LNCAP (cell line): ENCODE measurements at regions not wholly inside any gene's neighbourhood (a gene's known extent, or its start where the extent isn't known, plus 50 kb on each side); places are given as distances from the start of the nearest gene placed in this dataset.

Experiments used
- TF ChIP-seq, protein P1 (sequence below): fragments of 450-650 bp; IDR thresholded peaks from 2 replicates; pipeline ENCODE4 v1.5.1; 2017; ENCODE audit warnings: mild to moderate bottlenecking

DNA sequence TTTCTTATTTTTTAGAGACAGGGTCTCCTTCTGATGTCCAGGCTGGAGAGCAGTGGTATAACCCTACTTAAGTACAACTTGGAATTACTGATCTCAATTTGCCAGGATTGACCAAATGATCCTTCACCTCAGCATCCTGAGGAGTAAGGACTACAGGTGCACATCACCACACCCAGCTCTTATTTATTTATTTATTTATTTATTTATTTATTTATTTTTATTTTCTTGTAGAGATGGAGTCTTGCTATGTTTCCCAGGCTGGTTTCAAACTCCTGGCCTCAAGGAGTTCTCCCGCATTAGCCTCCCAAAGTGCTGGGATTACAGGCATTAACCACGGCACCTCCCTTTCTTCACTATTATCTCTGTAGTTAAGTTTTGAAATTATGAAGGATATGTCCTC is 117.5 kb upstream of the NEGR1 start:
- TF ChIP-seq, protein P1, sequence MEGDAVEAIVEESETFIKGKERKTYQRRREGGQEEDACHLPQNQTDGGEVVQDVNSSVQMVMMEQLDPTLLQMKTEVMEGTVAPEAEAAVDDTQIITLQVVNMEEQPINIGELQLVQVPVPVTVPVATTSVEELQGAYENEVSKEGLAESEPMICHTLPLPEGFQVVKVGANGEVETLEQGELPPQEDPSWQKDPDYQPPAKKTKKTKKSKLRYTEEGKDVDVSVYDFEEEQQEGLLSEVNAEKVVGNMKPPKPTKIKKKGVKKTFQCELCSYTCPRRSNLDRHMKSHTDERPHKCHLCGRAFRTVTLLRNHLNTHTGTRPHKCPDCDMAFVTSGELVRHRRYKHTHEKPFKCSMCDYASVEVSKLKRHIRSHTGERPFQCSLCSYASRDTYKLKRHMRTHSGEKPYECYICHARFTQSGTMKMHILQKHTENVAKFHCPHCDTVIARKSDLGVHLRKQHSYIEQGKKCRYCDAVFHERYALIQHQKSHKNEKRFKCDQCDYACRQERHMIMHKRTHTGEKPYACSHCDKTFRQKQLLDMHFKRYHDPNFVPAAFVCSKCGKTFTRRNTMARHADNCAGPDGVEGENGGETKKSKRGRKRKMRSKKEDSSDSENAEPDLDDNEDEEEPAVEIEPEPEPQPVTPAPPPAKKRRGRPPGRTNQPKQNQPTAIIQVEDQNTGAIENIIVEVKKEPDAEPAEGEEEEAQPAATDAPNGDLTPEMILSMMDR: no peak

DNA sequence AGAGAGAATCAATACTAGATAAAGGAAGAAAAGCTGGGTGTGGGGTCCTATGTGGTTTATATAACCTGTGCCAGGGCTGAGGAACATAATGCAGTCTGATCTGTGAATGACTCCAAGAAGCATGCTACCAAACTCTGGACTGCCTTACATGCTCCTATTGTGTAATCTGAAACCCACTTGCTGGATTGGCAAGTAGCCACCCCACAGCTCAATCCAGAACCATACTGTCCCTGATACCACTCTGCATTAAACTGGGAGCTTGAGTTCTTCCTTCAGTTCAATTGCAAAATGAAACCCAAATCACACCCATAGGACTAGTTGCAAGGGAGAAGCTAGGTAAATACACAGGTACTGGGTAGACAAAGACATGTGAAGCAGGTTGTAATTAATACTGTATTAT is 115.4 kb upstream of the NEGR1 start:
- TF ChIP-seq, protein P1: no peak

DNA sequence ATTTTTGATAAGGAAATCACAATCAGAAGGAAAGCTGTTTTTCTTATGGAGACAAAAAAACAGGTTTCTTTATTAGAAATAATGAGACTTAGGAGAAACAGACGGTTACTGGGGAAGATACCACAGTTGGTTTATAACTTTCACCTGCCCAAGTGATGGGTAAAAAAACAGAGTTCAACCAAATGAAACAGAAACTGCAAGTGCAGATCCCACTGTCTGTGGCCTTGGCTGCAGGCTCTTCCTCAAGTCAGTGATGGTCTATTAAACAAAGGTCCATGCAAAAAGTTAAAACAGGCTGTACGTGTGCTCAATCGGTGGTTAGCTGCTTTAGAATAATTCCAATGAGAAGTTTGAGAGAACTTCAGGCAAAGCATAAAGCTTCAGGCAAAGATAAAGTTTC is 112.1 kb upstream of the NEGR1 start:
- TF ChIP-seq, protein P1: no peak

DNA sequence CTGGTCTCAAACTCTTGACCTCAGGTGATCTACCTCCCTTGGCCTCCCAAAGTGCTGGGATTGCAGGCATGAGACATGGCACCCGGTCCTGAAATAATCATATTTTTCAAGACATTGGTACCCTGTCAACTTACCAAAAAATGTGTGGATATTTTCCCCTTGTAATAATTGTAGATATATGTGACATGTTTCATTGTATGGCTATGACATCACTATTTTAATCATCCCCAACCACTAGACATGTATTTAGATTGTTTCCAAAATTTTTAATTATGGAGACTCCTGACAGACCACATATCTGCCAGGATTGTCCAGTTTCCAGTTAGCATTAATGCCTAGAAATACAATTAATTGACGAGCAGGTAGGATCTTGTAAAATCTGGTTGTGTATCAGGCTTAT is 96.7 kb upstream of the NEGR1 start:
- TF ChIP-seq, protein P1: no peak

DNA sequence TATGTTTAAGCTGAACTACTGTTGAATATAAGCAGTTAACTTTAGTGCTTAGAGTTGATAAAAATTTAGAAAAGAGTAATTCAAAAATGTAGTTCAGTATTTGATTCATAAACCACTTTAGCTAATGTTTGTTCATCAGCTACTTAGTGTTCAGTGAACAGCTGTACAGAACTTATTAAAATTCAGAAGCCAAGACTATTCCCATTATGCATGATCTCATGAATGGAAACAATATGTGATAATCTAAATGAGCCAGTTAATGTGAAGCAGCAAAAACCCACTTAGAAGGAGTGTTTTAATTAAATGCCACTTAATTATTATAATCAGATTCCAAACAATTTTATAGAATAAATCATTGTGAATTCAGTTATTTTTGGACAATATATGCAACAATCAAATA is 92.9 kb upstream of the NEGR1 start:
- TF ChIP-seq, protein P1: no peak

DNA sequence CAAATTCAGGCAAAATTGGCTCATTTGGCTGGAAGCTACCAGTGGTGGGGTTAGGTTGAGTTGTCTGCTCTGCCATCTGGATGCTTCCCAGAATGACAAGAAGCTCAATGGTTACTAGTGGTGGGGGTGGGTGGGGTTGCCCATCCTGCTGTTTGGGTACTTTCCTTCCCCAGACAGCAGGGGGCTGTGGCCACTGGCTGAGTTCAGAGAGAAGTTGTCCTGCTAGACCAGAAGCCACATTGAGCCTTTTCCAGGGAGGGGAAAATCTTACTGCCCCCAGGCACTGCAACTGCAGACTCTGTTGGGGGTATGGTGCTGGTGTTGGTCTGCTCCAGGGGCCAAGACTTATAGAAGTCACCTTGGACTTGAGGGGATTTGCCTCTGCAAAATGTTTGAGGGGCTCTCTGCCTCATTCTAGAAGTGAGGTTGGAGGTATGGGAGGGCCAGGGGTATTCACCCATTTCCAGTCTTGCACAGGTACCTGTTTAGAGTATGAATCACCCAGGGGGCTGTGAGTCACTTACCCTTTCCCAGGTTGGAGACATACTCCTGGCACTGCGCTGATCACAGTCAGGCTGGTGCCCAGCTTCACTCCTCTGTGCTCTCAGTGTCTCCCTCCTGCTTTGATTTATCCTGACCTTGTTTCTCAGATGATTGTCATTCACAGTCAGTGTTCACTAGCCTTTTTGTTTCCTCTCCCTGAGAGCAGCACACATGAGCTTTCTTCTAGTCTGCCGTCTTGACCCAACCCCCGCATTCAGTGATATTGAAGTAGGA is 89.1 kb upstream of the NEGR1 start:
- TF ChIP-seq, protein P1: no peak

DNA sequence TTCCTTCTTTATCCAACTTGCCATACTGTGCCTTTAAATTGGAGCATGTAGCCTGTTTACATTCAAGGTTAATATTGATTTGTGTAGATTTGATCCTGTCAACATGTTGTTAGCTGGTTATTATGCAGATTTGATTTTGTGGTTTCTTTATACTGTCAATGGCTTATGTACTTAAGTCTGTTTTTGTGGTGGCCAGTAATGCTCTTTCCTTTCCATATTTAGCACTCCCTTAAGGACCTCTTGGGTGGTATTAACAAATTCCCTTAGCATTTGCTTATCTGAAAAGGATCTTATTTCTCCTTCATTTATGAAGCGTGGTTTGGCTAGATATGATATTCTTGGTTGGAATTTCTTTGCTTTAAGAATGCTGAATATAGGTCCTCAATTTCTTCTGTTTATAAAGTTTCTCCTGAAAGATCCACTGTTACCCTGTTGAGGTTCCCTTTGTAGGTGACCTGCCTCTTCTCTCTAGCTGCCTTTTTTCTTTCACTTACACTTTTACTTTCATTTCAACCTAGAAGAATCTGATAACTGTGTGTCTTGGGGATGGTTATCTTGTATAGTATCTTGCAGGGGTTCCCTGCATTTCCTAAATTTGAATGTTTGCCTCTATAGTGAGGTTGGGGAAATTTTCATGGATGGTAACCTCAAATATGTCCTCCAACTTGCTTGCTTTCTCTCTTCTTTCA is 86.9 kb upstream of the NEGR1 start:
- TF ChIP-seq, protein P1: no peak
